Peyer's patch (tissue), 4 donors: ENCODE measurements at regions not wholly inside any gene's neighbourhood (a gene's known extent, or its start where the extent isn't known, plus 50 kb on each side); places are given as distances from the start of the nearest gene placed in this dataset.

Experiments used
- DNase-seq, 3 donors: peaks; one replicate each; pipeline ENCODE4 v3.0.0-alpha.2; 2017 to 2019
- H3K27ac ChIP-seq, 4 donors: fragments of 200-600 bp; sonication (generic); one replicate each; pipeline ENCODE4 v1.5.1; 2016 to 2019
- H3K27me3 ChIP-seq, 2 donors: fragments of 200-600 bp; sonication (generic); one replicate each; pipeline ENCODE4 v1.5.1; 2019
- H3K36me3 ChIP-seq, 3 donors: fragments of 200-600 bp; sonication (generic); one replicate each; pipeline ENCODE4 v1.5.1; 2016 to 2019
- H3K4me1 ChIP-seq, 4 donors: fragments of 200-600 bp; sonication (generic); one replicate each; pipeline ENCODE4 v1.5.1; 2016 to 2019
- H3K4me3 ChIP-seq, 4 donors: fragments of 200-600 bp; sonication (generic); 1 replicate in 3 of 4; 2 replicates in 1 of 4; pipeline ENCODE4 v1.5.1; 2016 to 2019; ENCODE audit warnings: mild to moderate bottlenecking in 1 of 4
- H3K9me3 ChIP-seq, 4 donors: fragments of 200-600 bp; sonication (generic); one replicate each; pipeline ENCODE4 v1.5.1; 2016 to 2019; ENCODE audit warnings: mild to moderate bottlenecking in 1 of 4
- POLR2A ChIP-seq, 2 donors: fragments of 450-650 bp; IDR thresholded peaks; one replicate each; pipeline ENCODE4 v1.5.1; 2017; ENCODE audit warnings: antibody characterized with exemption in 2 of 2, mild to moderate bottlenecking in 2 of 2, moderate library complexity in 2 of 2
- TF ChIP-seq, protein P1 (sequence below), 6 experiments: fragments of 450-650 bp in 4 of 6; fragments of 200-600 bp in 2 of 6; sonication (generic) in 1 of 6; IDR thresholded peaks; one replicate each; pipeline ENCODE4 v1.5.1; 2017 to 2019; ENCODE audit warnings: antibody characterized with exemption in 6 of 6, mild to moderate bottlenecking in 3 of 6, moderate library complexity in 1 of 6

DNA sequence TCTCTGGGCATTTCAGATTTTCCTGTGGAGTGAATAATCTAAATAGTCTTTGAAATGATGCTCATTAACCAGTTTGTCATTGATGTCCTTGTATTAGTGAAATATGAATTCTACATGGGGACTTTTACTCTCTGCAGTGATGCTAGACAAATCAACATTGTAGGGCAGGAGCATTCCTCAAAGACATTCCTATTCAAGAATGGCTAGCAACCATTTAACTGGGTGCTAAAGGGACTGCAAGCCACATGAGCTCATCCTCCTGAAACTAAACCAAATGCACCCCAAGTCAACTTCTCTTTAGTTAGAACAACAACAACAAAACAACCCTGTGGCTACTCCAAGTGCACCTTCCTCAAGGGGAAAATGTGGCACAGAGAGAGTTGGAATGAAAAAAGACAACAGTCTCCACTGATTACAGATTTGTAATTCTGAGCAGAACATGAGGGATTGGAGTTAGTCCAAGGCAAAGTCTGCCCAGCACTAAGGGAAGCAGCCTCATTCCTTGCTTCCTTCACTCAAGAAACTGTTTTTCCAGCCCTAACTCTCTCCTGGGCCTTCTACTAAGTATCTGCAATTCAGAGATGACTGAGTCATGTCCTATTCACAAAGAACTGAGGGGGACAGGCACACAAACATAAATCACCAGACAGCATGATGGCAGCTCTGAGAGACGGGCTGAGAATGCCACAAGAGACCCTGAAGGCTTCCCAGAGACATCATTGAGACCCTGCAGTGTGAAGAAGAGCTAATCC, 82.0 kb upstream of the WWC1 start:
- Histone ChIP-seq H3K4me3 (no peak overlapping the region), H3K4me1 (no peaks in the 10 kb centered on the region), H3K9me3 (no peaks in the 10 kb centered on the region), H3K27ac (no peak overlapping the region), H3K36me3 (no peaks in the 10 kb centered on the region), H3K27me3 (no peaks in the 10 kb centered on the region)
- TF ChIP-seq, protein P1, sequence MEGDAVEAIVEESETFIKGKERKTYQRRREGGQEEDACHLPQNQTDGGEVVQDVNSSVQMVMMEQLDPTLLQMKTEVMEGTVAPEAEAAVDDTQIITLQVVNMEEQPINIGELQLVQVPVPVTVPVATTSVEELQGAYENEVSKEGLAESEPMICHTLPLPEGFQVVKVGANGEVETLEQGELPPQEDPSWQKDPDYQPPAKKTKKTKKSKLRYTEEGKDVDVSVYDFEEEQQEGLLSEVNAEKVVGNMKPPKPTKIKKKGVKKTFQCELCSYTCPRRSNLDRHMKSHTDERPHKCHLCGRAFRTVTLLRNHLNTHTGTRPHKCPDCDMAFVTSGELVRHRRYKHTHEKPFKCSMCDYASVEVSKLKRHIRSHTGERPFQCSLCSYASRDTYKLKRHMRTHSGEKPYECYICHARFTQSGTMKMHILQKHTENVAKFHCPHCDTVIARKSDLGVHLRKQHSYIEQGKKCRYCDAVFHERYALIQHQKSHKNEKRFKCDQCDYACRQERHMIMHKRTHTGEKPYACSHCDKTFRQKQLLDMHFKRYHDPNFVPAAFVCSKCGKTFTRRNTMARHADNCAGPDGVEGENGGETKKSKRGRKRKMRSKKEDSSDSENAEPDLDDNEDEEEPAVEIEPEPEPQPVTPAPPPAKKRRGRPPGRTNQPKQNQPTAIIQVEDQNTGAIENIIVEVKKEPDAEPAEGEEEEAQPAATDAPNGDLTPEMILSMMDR (IDR thresholded peaks at IDR 0.05), result no peak
- no peak for DNase-seq

DNA sequence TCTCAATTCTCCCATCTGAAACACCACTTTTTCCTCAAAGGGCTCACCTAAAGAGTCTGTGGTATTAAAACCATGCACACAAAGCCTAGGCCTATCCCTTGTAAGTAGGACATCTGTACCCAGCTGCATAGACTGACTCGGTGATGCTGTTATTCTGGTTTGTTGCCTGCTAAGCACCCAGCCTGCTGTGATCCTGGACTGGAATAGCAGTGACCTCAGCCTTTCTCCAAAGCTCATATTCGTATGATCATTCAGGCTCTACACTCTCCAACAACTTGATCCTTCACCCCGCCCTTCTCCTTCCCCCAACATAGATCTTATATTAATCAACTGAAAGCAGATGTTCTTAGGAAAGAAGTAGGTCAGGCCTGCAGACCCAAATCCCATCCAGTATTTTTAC, 81.4 kb upstream of the WWC1 start:
- no peak for DNase-seq
- TF ChIP-seq, protein P1 (IDR thresholded peaks at IDR 0.05), result no peak
- no peak for TF ChIP-seq POLR2A (IDR thresholded peaks at IDR 0.05)
- Histone ChIP-seq H3K4me3 (no peak overlapping the region), H3K36me3 (no peaks in the 10 kb centered on the region), H3K27me3 (no peaks in the 10 kb centered on the region), H3K27ac (no peak overlapping the region), H3K4me1 (no peaks in the 10 kb centered on the region), H3K9me3 (no peaks in the 10 kb centered on the region)

DNA sequence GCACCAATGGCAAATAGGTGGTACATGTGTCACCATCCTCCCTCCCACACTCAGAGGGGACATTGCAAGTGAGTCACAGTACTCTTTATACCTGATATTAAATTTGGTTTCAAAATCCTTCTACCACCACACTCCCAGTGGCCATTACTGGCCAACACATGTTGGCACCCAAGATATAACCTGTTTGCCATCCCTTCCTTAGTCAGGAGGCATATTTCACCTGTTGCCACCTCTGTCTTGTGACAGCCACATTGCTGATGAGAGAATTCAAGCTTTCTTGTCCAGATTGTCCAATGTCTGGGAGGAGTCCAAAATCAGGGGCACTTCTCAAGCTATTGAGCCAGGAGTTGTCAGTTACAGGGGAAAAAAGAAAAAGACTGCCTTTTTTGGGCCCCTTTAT, 80.2 kb upstream of the WWC1 start:
- no peaks in the 10 kb centered on the region for H3K36me3 ChIP-seq
- H3K9me3 ChIP-seq, result no peaks in the 10 kb centered on the region
- no peak overlapping the region for H3K4me3 ChIP-seq
- H3K27ac ChIP-seq, result no peak overlapping the region
- no peak for DNase-seq
- H3K4me1 ChIP-seq, result no peaks in the 10 kb centered on the region
- H3K27me3 ChIP-seq, result no peaks in the 10 kb centered on the region
- TF ChIP-seq, protein P1 (IDR thresholded peaks at IDR 0.05), result no peak
- no peak for TF ChIP-seq POLR2A (IDR thresholded peaks at IDR 0.05)

DNA sequence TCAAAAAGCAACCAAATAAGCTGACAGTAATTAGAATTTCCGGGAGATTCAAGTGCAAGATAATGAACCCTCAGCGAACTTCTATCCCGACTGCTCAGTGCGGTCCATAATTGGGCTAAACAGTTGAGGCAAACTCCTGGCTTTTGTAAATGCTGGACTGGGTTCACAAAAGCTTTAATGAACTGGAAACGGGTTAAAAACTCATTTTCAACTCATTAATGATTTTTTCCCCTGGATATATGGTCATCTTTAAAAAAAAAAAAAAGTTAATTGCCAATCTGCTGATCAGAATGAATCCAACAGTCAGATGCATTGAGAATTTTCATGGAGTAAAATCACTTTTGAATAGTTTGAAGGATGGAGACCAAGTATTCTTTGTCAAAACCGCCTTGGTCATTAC, 79.5 kb upstream of the WWC1 start:
- DNase-seq, result no peak
- Histone ChIP-seq H3K4me1 (no peaks in the 10 kb centered on the region), H3K27ac (no peak overlapping the region), H3K36me3 (no peaks in the 10 kb centered on the region), H3K9me3 (no peaks in the 10 kb centered on the region), H3K27me3 (no peaks in the 10 kb centered on the region), H3K4me3 (no peak overlapping the region)
- no peak for TF ChIP-seq POLR2A (IDR thresholded peaks at IDR 0.05)
- TF ChIP-seq, protein P1 (IDR thresholded peaks at IDR 0.05), result no peak

DNA sequence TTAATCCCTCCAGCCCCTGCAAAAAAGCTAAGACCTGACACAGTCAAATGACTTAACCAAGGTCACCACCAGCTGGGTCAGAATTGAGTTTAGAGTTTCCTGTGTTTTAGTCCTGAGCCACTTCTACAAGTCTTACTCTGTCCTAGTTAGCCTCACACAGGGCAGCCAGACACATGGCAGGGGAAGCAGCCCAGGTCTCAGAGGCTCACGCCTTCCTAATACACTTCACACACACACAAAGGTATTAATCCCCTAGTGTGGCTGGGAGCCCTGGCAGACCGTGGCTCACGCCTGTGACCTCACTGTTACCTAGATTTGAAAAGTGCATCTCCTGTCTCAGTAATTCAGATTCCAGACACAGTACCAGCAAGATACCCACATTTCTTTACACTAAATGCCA, 77.4 kb upstream of the WWC1 start:
- no peak for TF ChIP-seq POLR2A (IDR thresholded peaks at IDR 0.05)
- TF ChIP-seq, protein P1 (IDR thresholded peaks at IDR 0.05), result no peak
- no peak overlapping the region for H3K4me3 ChIP-seq
- no peaks in the 10 kb centered on the region for H3K27me3 ChIP-seq
- H3K9me3 ChIP-seq, result no peaks in the 10 kb centered on the region
- no peak overlapping the region for H3K27ac ChIP-seq
- no peaks in the 10 kb centered on the region for H3K36me3 ChIP-seq
- no peak for DNase-seq
- no peaks in the 10 kb centered on the region for H3K4me1 ChIP-seq

DNA sequence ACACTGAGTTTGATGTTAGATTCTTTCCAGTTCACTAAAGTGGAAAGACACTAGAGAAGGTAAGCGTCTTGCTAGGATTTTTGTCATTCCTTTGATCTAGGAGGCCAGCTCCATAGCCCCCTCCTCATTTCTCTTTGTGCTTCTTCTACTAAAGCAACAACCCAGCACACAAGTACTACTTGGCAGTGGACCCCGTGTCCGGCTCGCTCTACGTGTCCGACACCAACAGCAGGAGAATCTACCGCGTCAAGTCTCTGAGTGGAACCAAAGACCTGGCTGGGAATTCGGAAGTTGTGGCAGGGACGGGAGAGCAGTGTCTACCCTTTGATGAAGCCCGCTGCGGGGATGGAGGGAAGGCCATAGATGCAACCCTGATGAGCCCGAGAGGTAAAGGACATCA, 76.6 kb upstream of the WWC1 start:
- H3K4me3 ChIP-seq, result no peak overlapping the region
- no peak overlapping the region for H3K27ac ChIP-seq
- H3K9me3 ChIP-seq, result no peaks in the 10 kb centered on the region
- no peak for DNase-seq
- no peak for TF ChIP-seq POLR2A (IDR thresholded peaks at IDR 0.05)
- TF ChIP-seq, protein P1 (IDR thresholded peaks at IDR 0.05), result no peak
- H3K27me3 ChIP-seq, result no peaks in the 10 kb centered on the region
- no peaks in the 10 kb centered on the region for H3K4me1 ChIP-seq
- no peaks in the 10 kb centered on the region for H3K36me3 ChIP-seq
